K562 (cell line): ENCODE measurements at regions not wholly inside any gene's neighbourhood (a gene's known extent, or its start where the extent isn't known, plus 50 kb on each side); places are given as distances from the start of the nearest gene placed in this dataset.

Source experiments
- ETV5 ChIP-seq: sonication (generic); formaldehyde crosslinking; IDR thresholded peaks from 2 replicates; pipeline ENCODE4 v1.4.0; 2020; ENCODE audit warnings: low read depth, mild to moderate bottlenecking, missing genetic modification reagents
- FOXM1 ChIP-seq, 2 experiments: fragments of 450-650 bp in 1 of 2; sonication (generic) in 1 of 2; formaldehyde crosslinking in 1 of 2; IDR thresholded peaks; 2 replicates each; pipeline versions ENCODE4 v1.6.1 to v1.9.0; 2017 to 2022; ENCODE audit warnings: low read depth in 2 of 2, mild to moderate bottlenecking in 2 of 2, missing genetic modification reagents in 1 of 2, moderate library complexity in 1 of 2
- NFRKB ChIP-seq: fragments of 450-650 bp; IDR thresholded peaks from 2 replicates; pipeline ENCODE4 v1.6.1; 2016; ENCODE audit warnings: low read depth
- PCBP1 ChIP-seq: fragments of 200-400 bp; formaldehyde crosslinking; IDR thresholded peaks from 2 replicates; pipeline ENCODE4 v1.6.1; 2018; ENCODE audit warnings: mild to moderate bottlenecking, low read depth, low read length; ENCODE audit not compliant: poor library complexity, severe bottlenecking
- RAD21 ChIP-seq, 2 experiments: fragments of 250-450 bp in 1 of 2; fragments of 450-650 bp in 1 of 2; sonication (Bioruptor Pico) in 1 of 2; formaldehyde crosslinking in 1 of 2; IDR thresholded peaks in 1 of 2; conservative IDR thresholded peaks in 1 of 2; 2 replicates each; pipeline versions ENCODE4 v1.4.0 to v1.8.0; 2020 to 2022; ENCODE audit warnings: mild to moderate bottlenecking in 2 of 2, moderate library complexity in 1 of 2
- RBM17 ChIP-seq: fragments of 200-400 bp; formaldehyde crosslinking; IDR thresholded peaks from 2 replicates; pipeline ENCODE4 v1.6.1; 2017; ENCODE audit warnings: low read depth, mild to moderate bottlenecking, low read length, borderline replicate concordance
- STAG1 ChIP-seq: sonication (generic); formaldehyde crosslinking; IDR thresholded peaks from 2 replicates; pipeline ENCODE4 v1.5.0; 2020; ENCODE audit warnings: missing genetic modification reagents, borderline replicate concordance
- ZBTB8A ChIP-seq: fragments of 450-650 bp; IDR thresholded peaks from 2 replicates; pipeline ENCODE4 v1.6.1; 2018; ENCODE audit warnings: mild to moderate bottlenecking, moderate library complexity; ENCODE audit not compliant: partially characterized antibody
- ZFP1 ChIP-seq: fragments of 450-650 bp; formaldehyde crosslinking; IDR thresholded peaks from 2 replicates; pipeline ENCODE4 v1.4.0; 2020; ENCODE audit warnings: mild to moderate bottlenecking, mixed read lengths
- ZNF146 ChIP-seq: IDR thresholded peaks from one replicate; pipeline ENCODE4 v1.6.1; 2018; ENCODE audit warnings: missing compliant biosample characterization; ENCODE audit not compliant: unreplicated experiment
- ZNF395 ChIP-seq: fragments of 200-800 bp; sonication (Bioruptor generic); IDR thresholded peaks from 2 replicates; pipeline ENCODE4 v1.6.1; 2017; ENCODE audit warnings: missing genetic modification characterization, missing compliant biosample characterization
- ZNF707 ChIP-seq: fragments of 250-450 bp; sonication (Bioruptor Pico); conservative IDR thresholded peaks from 2 replicates; pipeline ENCODE4 v1.8.0; 2022; ENCODE audit warnings: inconsistent platforms, mild to moderate bottlenecking, moderate library complexity
- TF ChIP-seq, protein P1 (sequence below), 2 experiments: fragments of 450-650 bp in 1 of 2; sonication (generic) in 1 of 2; formaldehyde crosslinking in 1 of 2; IDR thresholded peaks; 2 replicates each; pipeline versions ENCODE4 v1.7.1 to v1.9.0; 2016 to 2022; ENCODE audit warnings: inconsistent platforms in 1 of 2, mild to moderate bottlenecking in 1 of 2, missing genetic modification reagents in 1 of 2
- TF ChIP-seq, protein P2 (sequence below): fragments of 250-450 bp; sonication (Bioruptor Pico); IDR thresholded peaks from 2 replicates; pipeline ENCODE4 v1.5.0; 2022; ENCODE audit warnings: mild to moderate bottlenecking

DNA sequence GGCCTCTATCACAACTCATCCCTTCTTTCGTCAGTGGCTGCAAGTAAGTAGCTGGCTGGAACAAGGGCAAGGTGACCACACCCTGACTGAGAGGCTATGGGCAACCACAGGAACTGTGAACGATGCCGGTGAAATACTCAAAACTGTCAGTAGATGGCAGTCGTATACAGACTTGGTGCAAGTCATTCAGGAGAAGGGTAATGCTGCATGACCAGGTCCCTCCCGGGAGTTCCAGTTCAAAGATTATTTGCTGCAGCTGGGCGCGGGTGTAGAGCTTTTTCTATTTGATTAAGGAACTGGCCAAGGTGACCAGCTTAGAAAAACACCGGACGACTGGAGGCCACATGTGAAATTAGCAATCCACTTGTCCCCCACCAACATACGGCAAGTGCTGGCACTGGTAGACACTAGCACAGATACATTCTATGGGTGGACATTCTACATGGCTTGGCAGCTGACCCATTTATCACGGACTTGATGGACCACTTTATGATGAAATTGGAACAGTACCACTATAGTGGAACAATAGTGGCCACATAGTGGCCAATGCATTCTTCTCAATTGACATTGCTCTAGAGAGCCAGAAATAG lies 726.6 kb downstream of the TRAM1L1 start (continued):
- TF ChIP-seq ZNF395, result no peak
- no peak for TF ChIP-seq PCBP1
- no peak for TF ChIP-seq ZBTB8A
- TF ChIP-seq ZNF146 (CRISPR knock-in tag), result no peak
- no peak for TF ChIP-seq STAG1 (CRISPR knock-in tag)
- no peak for TF ChIP-seq ETV5 (CRISPR knock-in tag)
- no peak for TF ChIP-seq RBM17
- TF ChIP-seq ZNF707 (CRISPR knock-in tag), result no peak
- TF ChIP-seq NFRKB, result no peak
- TF ChIP-seq FOXM1 (IDR thresholded peaks at IDR 0.05; ENCODE audit: low read depth), result no peak
- TF ChIP-seq FOXM1 (CRISPR knock-in tag; IDR thresholded peaks at IDR 0.05; ENCODE audit: low read depth), result no peak
- peak; percentile 75 to 80 for TF ChIP-seq RAD21 (CRISPR knock-in tag; conservative IDR thresholded peaks at IDR 0.05 in 1 of 2, IDR thresholded peaks at IDR 0.05 in 1 of 2)
- TF ChIP-seq, protein P1, sequence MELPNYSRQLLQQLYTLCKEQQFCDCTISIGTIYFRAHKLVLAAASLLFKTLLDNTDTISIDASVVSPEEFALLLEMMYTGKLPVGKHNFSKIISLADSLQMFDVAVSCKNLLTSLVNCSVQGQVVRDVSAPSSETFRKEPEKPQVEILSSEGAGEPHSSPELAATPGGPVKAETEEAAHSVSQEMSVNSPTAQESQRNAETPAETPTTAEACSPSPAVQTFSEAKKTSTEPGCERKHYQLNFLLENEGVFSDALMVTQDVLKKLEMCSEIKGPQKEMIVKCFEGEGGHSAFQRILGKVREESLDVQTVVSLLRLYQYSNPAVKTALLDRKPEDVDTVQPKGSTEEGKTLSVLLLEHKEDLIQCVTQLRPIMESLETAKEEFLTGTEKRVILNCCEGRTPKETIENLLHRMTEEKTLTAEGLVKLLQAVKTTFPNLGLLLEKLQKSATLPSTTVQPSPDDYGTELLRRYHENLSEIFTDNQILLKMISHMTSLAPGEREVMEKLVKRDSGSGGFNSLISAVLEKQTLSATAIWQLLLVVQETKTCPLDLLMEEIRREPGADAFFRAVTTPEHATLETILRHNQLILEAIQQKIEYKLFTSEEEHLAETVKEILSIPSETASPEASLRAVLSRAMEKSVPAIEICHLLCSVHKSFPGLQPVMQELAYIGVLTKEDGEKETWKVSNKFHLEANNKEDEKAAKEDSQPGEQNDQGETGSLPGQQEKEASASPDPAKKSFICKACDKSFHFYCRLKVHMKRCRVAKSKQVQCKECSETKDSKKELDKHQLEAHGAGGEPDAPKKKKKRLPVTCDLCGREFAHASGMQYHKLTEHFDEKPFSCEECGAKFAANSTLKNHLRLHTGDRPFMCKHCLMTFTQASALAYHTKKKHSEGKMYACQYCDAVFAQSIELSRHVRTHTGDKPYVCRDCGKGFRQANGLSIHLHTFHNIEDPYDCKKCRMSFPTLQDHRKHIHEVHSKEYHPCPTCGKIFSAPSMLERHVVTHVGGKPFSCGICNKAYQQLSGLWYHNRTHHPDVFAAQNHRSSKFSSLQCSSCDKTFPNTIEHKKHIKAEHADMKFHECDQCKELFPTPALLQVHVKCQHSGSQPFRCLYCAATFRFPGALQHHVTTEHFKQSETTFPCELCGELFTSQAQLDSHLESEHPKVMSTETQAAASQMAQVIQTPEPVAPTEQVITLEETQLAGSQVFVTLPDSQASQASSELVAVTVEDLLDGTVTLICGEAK (IDR thresholded peaks at IDR 0.05), result no peak
- TF ChIP-seq, protein P1 (CRISPR knock-in tag; IDR thresholded peaks at IDR 0.05), result no peak
- TF ChIP-seq, protein P2, sequence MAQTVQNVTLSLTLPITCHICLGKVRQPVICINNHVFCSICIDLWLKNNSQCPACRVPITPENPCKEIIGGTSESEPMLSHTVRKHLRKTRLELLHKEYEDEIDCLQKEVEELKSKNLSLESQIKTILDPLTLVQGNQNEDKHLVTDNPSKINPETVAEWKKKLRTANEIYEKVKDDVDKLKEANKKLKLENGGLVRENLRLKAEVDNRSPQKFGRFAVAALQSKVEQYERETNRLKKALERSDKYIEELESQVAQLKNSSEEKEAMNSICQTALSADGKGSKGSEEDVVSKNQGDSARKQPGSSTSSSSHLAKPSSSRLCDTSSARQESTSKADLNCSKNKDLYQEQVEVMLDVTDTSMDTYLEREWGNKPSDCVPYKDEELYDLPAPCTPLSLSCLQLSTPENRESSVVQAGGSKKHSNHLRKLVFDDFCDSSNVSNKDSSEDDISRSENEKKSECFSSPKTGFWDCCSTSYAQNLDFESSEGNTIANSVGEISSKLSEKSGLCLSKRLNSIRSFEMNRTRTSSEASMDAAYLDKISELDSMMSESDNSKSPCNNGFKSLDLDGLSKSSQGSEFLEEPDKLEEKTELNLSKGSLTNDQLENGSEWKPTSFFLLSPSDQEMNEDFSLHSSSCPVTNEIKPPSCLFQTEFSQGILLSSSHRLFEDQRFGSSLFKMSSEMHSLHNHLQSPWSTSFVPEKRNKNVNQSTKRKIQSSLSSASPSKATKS (CRISPR knock-in tag), result no peak
- no peak for TF ChIP-seq ZFP1 (CRISPR knock-in tag)
